Prostate gland (tissue), 2 donors: ENCODE measurements at regions not wholly inside any gene's neighbourhood (a gene's known extent, or its start where the extent isn't known, plus 50 kb on each side); places are given as distances from the start of the nearest gene placed in this dataset.

Experiments used
- CTCF ChIP-seq, 4 experiments: fragments of 200-600 bp in 2 of 4; fragments of 450-650 bp in 2 of 4; sonication (generic) in 2 of 4; IDR thresholded peaks; 1 replicate in 3 of 4; 2 replicates in 1 of 4; pipeline ENCODE4 v1.5.1; 2016 to 2019; ENCODE audit warnings: antibody characterized with exemption in 4 of 4, mild to moderate bottlenecking in 2 of 4, moderate library complexity in 2 of 4
- POLR2AphosphoS5 ChIP-seq: sonication (generic); formaldehyde crosslinking; IDR thresholded peaks from one replicate; pipeline ENCODE4 v1.6.1; 2017; ENCODE audit warnings: antibody characterized with exemption

GRCh38 chr18:39737869-39738268, 2172.3 kb upstream of the CELF4 start:
- TF ChIP-seq CTCF (IDR thresholded peaks at IDR 0.05): no peak
- TF ChIP-seq POLR2AphosphoS5: no peak
